Astrocyte (in vitro differentiated cells and primary cell): ENCODE measurements at regions not wholly inside any gene's neighbourhood (a gene's known extent, or its start where the extent isn't known, plus 50 kb on each side); places are given as distances from the start of the nearest gene placed in this dataset.

Source experiments
- DNase-seq: peaks from one replicate; pipeline ENCODE4 v3.0.0-alpha.2; 2010; ENCODE audit warnings: low read depth
- FAIRE-seq: peaks from 2 replicates; lab custom pipeline; 2011; peaks lifted over from hg19 to GRCh38; lab: Jason Lieb, UNC
- H2AFZ ChIP-seq: 2 replicates; pipeline ENCODE4 v1.6.0; 2012; ENCODE audit warnings: low read depth, low read length, inconsistent platforms
- H3K27ac ChIP-seq: 2 replicates; pipeline ENCODE4 v1.5.1; 2011; ENCODE audit warnings: low read depth, low read length, inconsistent platforms
- H3K27me3 ChIP-seq: 2 replicates; pipeline ENCODE4 v1.6.0; 2011; ENCODE audit warnings: low read length, inconsistent platforms; ENCODE audit not compliant: insufficient read depth
- H3K36me3 ChIP-seq: 2 replicates; pipeline ENCODE4 v1.5.1; 2011; ENCODE audit warnings: low read length, inconsistent platforms; ENCODE audit not compliant: insufficient read depth
- H3K4me1 ChIP-seq: 2 replicates; pipeline ENCODE4 v1.5.1; 2011; ENCODE audit warnings: low read length, inconsistent platforms; ENCODE audit not compliant: insufficient read depth
- H3K4me2 ChIP-seq: 2 replicates; pipeline ENCODE4 v1.6.0; 2012; ENCODE audit warnings: low read length, inconsistent platforms
- H3K4me3 ChIP-seq: 2 replicates; pipeline ENCODE4 v1.5.1; 2011; ENCODE audit warnings: low read depth, mild to moderate bottlenecking, low read length, inconsistent platforms; ENCODE audit not compliant: insufficient read depth
- H3K79me2 ChIP-seq: 2 replicates; pipeline ENCODE4 v1.6.0; 2012; ENCODE audit warnings: mild to moderate bottlenecking, low read length, inconsistent platforms; ENCODE audit not compliant: insufficient read depth
- H3K9ac ChIP-seq: 2 replicates; pipeline ENCODE4 v1.6.0; 2012; ENCODE audit warnings: mild to moderate bottlenecking, low read length, inconsistent platforms
- H3K9me3 ChIP-seq: 2 replicates; pipeline ENCODE4 v1.5.1; 2012; ENCODE audit warnings: low read depth, mild to moderate bottlenecking, low read length, inconsistent platforms; ENCODE audit not compliant: insufficient read depth
- H4K20me1 ChIP-seq: 2 replicates; pipeline ENCODE4 v1.6.0; 2012; ENCODE audit warnings: low read length, inconsistent platforms; ENCODE audit not compliant: insufficient read depth
- H3K27ac Mint-ChIP-seq: one replicate; pipeline ENCODE4 v1.8.0; 2021; ENCODE audit warnings: mild to moderate bottlenecking, mixed read lengths; ENCODE audit not compliant: unreplicated experiment
- H3K27me3 Mint-ChIP-seq: one replicate; pipeline ENCODE4 v1.8.0; 2021; ENCODE audit warnings: low read depth, mixed read lengths; ENCODE audit not compliant: unreplicated experiment
- H3K36me3 Mint-ChIP-seq: one replicate; pipeline ENCODE4 v1.8.0; 2021; ENCODE audit warnings: low read depth, mixed read lengths; ENCODE audit not compliant: unreplicated experiment
- H3K4me1 Mint-ChIP-seq: one replicate; pipeline ENCODE4 v1.8.0; 2021; ENCODE audit warnings: low read depth, mixed read lengths; ENCODE audit not compliant: unreplicated experiment
- H3K4me3 Mint-ChIP-seq: one replicate; pipeline ENCODE4 v1.8.0; 2021; ENCODE audit warnings: mild to moderate bottlenecking, moderate library complexity, mixed read lengths; ENCODE audit not compliant: unreplicated experiment
- H3K9me3 Mint-ChIP-seq: one replicate; pipeline ENCODE4 v1.8.0; 2021; ENCODE audit warnings: mild to moderate bottlenecking, mixed read lengths; ENCODE audit not compliant: unreplicated experiment
- EZH2 ChIP-seq: IDR thresholded peaks from 2 replicates; pipeline ENCODE4 v1.6.1; 2012; ENCODE audit warnings: mild to moderate bottlenecking, low read length, inconsistent platforms; ENCODE audit not compliant: insufficient read depth
- TF ChIP-seq, protein P1 (sequence below): IDR thresholded peaks from 2 replicates; pipeline ENCODE4 v1.5.1; 2011; ENCODE audit warnings: low read depth, mild to moderate bottlenecking, inconsistent platforms, low read length, moderate library complexity; ENCODE audit not compliant: insufficient read depth

GRCh38 chr10:106481598-106482275, 682.8 kb downstream of the SORCS1 start:
- H3K27ac ChIP-seq: no peak overlapping the region
- no peak for FAIRE-seq

DNA sequence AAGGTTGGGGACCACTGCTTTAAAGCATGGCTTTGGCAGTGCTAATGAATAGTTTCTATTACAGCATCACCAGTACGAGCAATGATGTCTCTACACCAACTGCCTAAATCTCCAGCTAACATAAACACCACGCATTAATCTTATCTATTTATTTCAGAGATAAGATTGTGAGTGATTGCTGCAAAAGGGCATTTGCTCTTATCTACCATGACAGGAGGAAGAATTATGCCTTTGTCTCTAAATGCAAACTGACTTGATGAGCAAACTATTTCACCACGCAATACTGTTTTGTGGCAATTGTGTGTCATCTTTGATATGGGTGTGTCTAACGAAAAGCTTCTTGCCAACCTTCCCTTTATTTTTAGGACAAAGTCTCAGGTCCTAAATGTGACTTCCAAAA, 684.9 kb downstream of the SORCS1 start:
- no peaks in the 10 kb centered on the region for H3K4me1 ChIP-seq
- no peak overlapping the region for H3K9ac ChIP-seq
- H3K9me3 ChIP-seq: no peaks in the 10 kb centered on the region
- no peak overlapping the region for H3K27ac ChIP-seq
- no peak overlapping the region for H3K27ac Mint-ChIP-seq
- H4K20me1 ChIP-seq: no peaks in the 10 kb centered on the region
- no peak overlapping the region for H2AFZ ChIP-seq
- H3K36me3 Mint-ChIP-seq: no peaks in the 10 kb centered on the region
- no peak overlapping the region for H3K4me3 ChIP-seq
- no peaks in the 10 kb centered on the region for H3K27me3 ChIP-seq
- H3K4me2 ChIP-seq: no peak overlapping the region
- no peaks in the 10 kb centered on the region for H3K9me3 Mint-ChIP-seq
- H3K4me3 Mint-ChIP-seq: no peak overlapping the region
- DNase-seq: peak; percentile 1
- H3K4me1 Mint-ChIP-seq: no peaks in the 10 kb centered on the region
- FAIRE-seq: no peak
- no peaks in the 10 kb centered on the region for H3K79me2 ChIP-seq
- H3K36me3 ChIP-seq: no peaks in the 10 kb centered on the region
- H3K27me3 Mint-ChIP-seq: peaks cover 3% of the 10 kb centered on the region
- TF ChIP-seq EZH2: no peak
- TF ChIP-seq, protein P1, sequence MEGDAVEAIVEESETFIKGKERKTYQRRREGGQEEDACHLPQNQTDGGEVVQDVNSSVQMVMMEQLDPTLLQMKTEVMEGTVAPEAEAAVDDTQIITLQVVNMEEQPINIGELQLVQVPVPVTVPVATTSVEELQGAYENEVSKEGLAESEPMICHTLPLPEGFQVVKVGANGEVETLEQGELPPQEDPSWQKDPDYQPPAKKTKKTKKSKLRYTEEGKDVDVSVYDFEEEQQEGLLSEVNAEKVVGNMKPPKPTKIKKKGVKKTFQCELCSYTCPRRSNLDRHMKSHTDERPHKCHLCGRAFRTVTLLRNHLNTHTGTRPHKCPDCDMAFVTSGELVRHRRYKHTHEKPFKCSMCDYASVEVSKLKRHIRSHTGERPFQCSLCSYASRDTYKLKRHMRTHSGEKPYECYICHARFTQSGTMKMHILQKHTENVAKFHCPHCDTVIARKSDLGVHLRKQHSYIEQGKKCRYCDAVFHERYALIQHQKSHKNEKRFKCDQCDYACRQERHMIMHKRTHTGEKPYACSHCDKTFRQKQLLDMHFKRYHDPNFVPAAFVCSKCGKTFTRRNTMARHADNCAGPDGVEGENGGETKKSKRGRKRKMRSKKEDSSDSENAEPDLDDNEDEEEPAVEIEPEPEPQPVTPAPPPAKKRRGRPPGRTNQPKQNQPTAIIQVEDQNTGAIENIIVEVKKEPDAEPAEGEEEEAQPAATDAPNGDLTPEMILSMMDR: no peak

More at GRCh38 chr10:106481598-106482275, 682.8 kb downstream of the SORCS1 start:
- H3K36me3 ChIP-seq: no peaks in the 10 kb centered on the region
- no peaks in the 10 kb centered on the region for H3K4me1 Mint-ChIP-seq
- no peaks in the 10 kb centered on the region for H3K9me3 ChIP-seq
- no peak for DNase-seq
- H4K20me1 ChIP-seq: no peaks in the 10 kb centered on the region
- H3K4me2 ChIP-seq: no peak overlapping the region
- H3K4me3 Mint-ChIP-seq: no peak overlapping the region
- no peak overlapping the region for H3K9ac ChIP-seq
- H3K27me3 Mint-ChIP-seq: peaks cover 3% of the 10 kb centered on the region
- no peaks in the 10 kb centered on the region for H3K9me3 Mint-ChIP-seq
- H3K36me3 Mint-ChIP-seq: no peaks in the 10 kb centered on the region
- H3K79me2 ChIP-seq: no peaks in the 10 kb centered on the region
- H3K4me1 ChIP-seq: no peaks in the 10 kb centered on the region
- no peak overlapping the region for H2AFZ ChIP-seq
- H3K4me3 ChIP-seq: no peak overlapping the region
- H3K27ac Mint-ChIP-seq: no peak overlapping the region
- no peak for TF ChIP-seq EZH2
- TF ChIP-seq, protein P1: no peak
- H3K27me3 ChIP-seq: no peaks in the 10 kb centered on the region

DNA sequence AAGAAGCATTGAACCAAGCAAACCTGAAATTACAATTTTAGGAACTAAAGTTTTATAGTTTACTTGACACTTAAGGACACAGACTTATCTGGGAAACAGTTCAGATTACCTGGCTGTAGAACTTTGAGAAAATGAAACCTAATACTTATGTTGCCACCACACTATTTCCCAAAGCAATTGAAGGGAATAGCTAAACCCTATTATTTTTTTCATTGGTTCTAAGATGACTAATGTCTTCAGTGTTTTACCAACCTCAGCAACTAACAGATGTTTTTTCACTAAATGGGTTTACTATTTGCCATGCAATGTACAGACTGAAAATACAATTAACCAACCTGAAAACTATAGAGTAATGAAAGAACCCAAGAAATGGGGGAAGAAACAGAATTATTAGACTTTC, 689.6 kb downstream of the SORCS1 start:
- Mint-ChIP-seq H3K27me3 (no peaks in the 10 kb centered on the region), H3K36me3 (no peaks in the 10 kb centered on the region), H3K9me3 (no peaks in the 10 kb centered on the region), H3K4me3 (no peak overlapping the region), H3K27ac (no peak overlapping the region), H3K4me1 (no peaks in the 10 kb centered on the region)
- no peak for FAIRE-seq
- Histone ChIP-seq H3K27me3 (no peaks in the 10 kb centered on the region), H3K4me3 (no peak overlapping the region), H3K9ac (no peak overlapping the region), H3K9me3 (no peaks in the 10 kb centered on the region), H3K36me3 (no peaks in the 10 kb centered on the region), H3K4me2 (no peak overlapping the region), H2AFZ (no peak overlapping the region), H3K27ac (no peak overlapping the region), H4K20me1 (no peaks in the 10 kb centered on the region), H3K79me2 (no peaks in the 10 kb centered on the region), H3K4me1 (no peaks in the 10 kb centered on the region)
- no peak for DNase-seq
- TF ChIP-seq, protein P1: no peak
- TF ChIP-seq EZH2: no peak
